Stomach (tissue), 8 donors: ENCODE measurements at regions not wholly inside any gene's neighbourhood (a gene's known extent, or its start where the extent isn't known, plus 50 kb on each side); places are given as distances from the start of the nearest gene placed in this dataset.

Experiments used
- DNase-seq, 2 donors: peaks; one replicate each; pipeline versions ENCODE4 v3.0.0 to v3.0.0-alpha.2; 2013 to 2019
- H3K27ac ChIP-seq, 5 donors: fragments of 200-600 bp in 4 of 5; sonication (generic) in 4 of 5; one replicate each; pipeline ENCODE4 v1.5.1; 2013 to 2019; ENCODE audit warnings: mild to moderate bottlenecking in 1 of 5, moderate library complexity in 1 of 5
- H3K27me3 ChIP-seq, 3 donors: fragments of 200-600 bp; sonication (generic); one replicate each; pipeline ENCODE4 v1.5.1; 2017 to 2019; ENCODE audit warnings: mixed run types in 1 of 3
- H3K36me3 ChIP-seq, 4 donors: fragments of 200-600 bp; sonication (generic); 1 replicate in 3 of 4; 2 replicates in 1 of 4; pipeline ENCODE4 v1.5.1; 2016 to 2019
- H3K4me1 ChIP-seq, 4 donors: fragments of 200-600 bp; sonication (generic); one replicate each; pipeline ENCODE4 v1.5.1; 2016 to 2019
- H3K4me3 ChIP-seq, 4 donors: fragments of 200-600 bp; sonication (generic) in 3 of 4; one replicate each; pipeline ENCODE4 v1.5.1; 2016 to 2019; ENCODE audit warnings: mild to moderate bottlenecking in 1 of 4
- H3K9me3 ChIP-seq, 4 donors: fragments of 200-600 bp; sonication (generic); one replicate each; pipeline ENCODE4 v1.5.1; 2016 to 2019
- CTCF ChIP-seq, 7 experiments: fragments of 450-650 bp in 4 of 7; fragments of 200-600 bp in 3 of 7; sonication (generic) in 3 of 7; IDR thresholded peaks; one replicate each; pipeline ENCODE4 v1.5.1; 2016 to 2019; ENCODE audit warnings: antibody characterized with exemption in 7 of 7, control low read depth in 2 of 7, mild to moderate bottlenecking in 1 of 7
- EP300 ChIP-seq: sonication (generic); formaldehyde crosslinking; IDR thresholded peaks from one replicate; pipeline ENCODE4 v1.6.1; 2017; ENCODE audit warnings: antibody characterized with exemption
- POLR2A ChIP-seq, 4 donors: fragments of 450-650 bp; IDR thresholded peaks; one replicate each; pipeline ENCODE4 v1.6.1; 2016; ENCODE audit warnings: antibody characterized with exemption in 4 of 4, control low read depth in 2 of 4, mild to moderate bottlenecking in 1 of 4, moderate library complexity in 1 of 4
- POLR2AphosphoS5 ChIP-seq, 3 donors: sonication (generic); formaldehyde crosslinking; IDR thresholded peaks; one replicate each; pipeline ENCODE4 v1.6.1; 2016; ENCODE audit warnings: antibody characterized with exemption in 3 of 3
- WGBS, 5 donors: extraction: QIAGEN DNeasy Blood & Tissue Kit in 3 of 5; methylation state at CpG; one replicate each; pipeline versions ENCODE4 v1.1.5 to v1.1.7; 2013 to 2018; 5-methylcytosine and 5-hydroxymethylcytosine counted together
- intact Hi-C: fragments of 100-400 bp; cut with DNase I; formaldehyde crosslinking; loops from one replicate; pipeline ENCODE4 v1.15.1; 2023; ENCODE audit warnings: low total_unique reads
- donor health status: healthy with polysubstance abuse.
- donor health status: Bipolar disorder and iron deficiency.
- donor health status: healthy.

GRCh38 chr12:92089559-92089958, 56.1 kb downstream of the BTG1 start:
- peaks cover 0 to 22% (median 6%) of the 10 kb centered on the region in 4 donors for H3K4me1 ChIP-seq
- H3K27ac ChIP-seq, result no peak overlapping the region
- H3K27me3 ChIP-seq, result no peaks in the 10 kb centered on the region
- H3K4me3 ChIP-seq, result no peak overlapping the region
- intact Hi-C loops, result no loop called here
- no peak for DNase-seq
- no peaks in the 10 kb centered on the region for H3K36me3 ChIP-seq
- TF ChIP-seq EP300 (no peak), POLR2AphosphoS5 (IDR thresholded peaks at IDR 0.05) (no peak), CTCF (IDR thresholded peaks at IDR 0.05) (no peak), POLR2A (IDR thresholded peaks at IDR 0.05) (no peak)
- H3K9me3 ChIP-seq, result no peaks in the 10 kb centered on the region

- WGBS, 5 donors, result 65 to 90% (median 77%) methylated on average over 2 of the region's 2 CpGs
- Histone ChIP-seq H3K27ac (no peak overlapping the region), H3K4me3 (no peak overlapping the region), H3K9me3 (no peaks in the 10 kb centered on the region), H3K4me1 (peaks cover 0 to 16% (median 6%) of the 10 kb centered on the region in 4 donors), H3K27me3 (no peaks in the 10 kb centered on the region), H3K36me3 (no peaks in the 10 kb centered on the region)
- no peak for DNase-seq
- intact Hi-C loops, result no loop called here
- TF ChIP-seq POLR2A (IDR thresholded peaks at IDR 0.05), result no peak
These were observed 56.8 kb downstream of the BTG1 start for GRCh38 chr12:92088805-92089204.

- no peak for TF ChIP-seq POLR2AphosphoS5 (IDR thresholded peaks at IDR 0.05)
- TF ChIP-seq POLR2A (IDR thresholded peaks at IDR 0.05), result no peak
- TF ChIP-seq CTCF (IDR thresholded peaks at IDR 0.05), result no peak
- TF ChIP-seq EP300, result no peak
- Histone ChIP-seq H3K36me3 (no peaks in the 10 kb centered on the region), H3K27ac (no peak overlapping the region), H3K4me3 (no peak overlapping the region), H3K27me3 (no peaks in the 10 kb centered on the region), H3K4me1 (peaks cover 0 to 16% (median 6%) of the 10 kb centered on the region in 4 donors), H3K9me3 (no peaks in the 10 kb centered on the region)
- DNase-seq, result no peak
- intact Hi-C loops, result no loop called here
- WGBS, 5 donors, result 36 to 59% (median 49%) methylated on average over 1 of the region's 1 CpG
These were observed 60.0 kb downstream of the BTG1 start for GRCh38 chr12:92085736-92086040.

GRCh38 chr12:92085040-92085735, 60.5 kb downstream of the BTG1 start:
- H3K4me1 ChIP-seq, result peaks cover 0 to 21% (median 9%) of the 10 kb centered on the region in 4 donors
- no peak for TF ChIP-seq POLR2A (IDR thresholded peaks at IDR 0.05)
- no peak for TF ChIP-seq POLR2AphosphoS5 (IDR thresholded peaks at IDR 0.05)
- TF ChIP-seq EP300, result no peak
- H3K27ac ChIP-seq, result no peak overlapping the region
- no peak overlapping the region for H3K4me3 ChIP-seq
- no peaks in the 10 kb centered on the region for H3K27me3 ChIP-seq
- 34 to 49% (median 43%) methylated on average over 3 of the region's 3 CpGs for WGBS, 5 donors
- DNase-seq, result no peak
- no peaks in the 10 kb centered on the region for H3K36me3 ChIP-seq
- intact Hi-C loops, result no loop called here
- H3K9me3 ChIP-seq, result no peaks in the 10 kb centered on the region

GRCh38 chr12:92080911-92081285, 64.7 kb downstream of the BTG1 start:
- Histone ChIP-seq H3K9me3 (no peaks in the 10 kb centered on the region), H3K4me1 (peaks cover 5 to 47% (median 16%) of the 10 kb centered on the region in 4 donors), H3K4me3 (no peak overlapping the region), H3K27ac (no peak overlapping the region), H3K36me3 (no peaks in the 10 kb centered on the region), H3K27me3 (no peaks in the 10 kb centered on the region)
- intact Hi-C loops, result no loop called here
- DNase-seq, result no peak
- WGBS, 5 donors, result 84 to 92% (median 90%) methylated on average over 3 of the region's 3 CpGs
- TF ChIP-seq POLR2AphosphoS5 (IDR thresholded peaks at IDR 0.05) (no peak), CTCF (IDR thresholded peaks at IDR 0.05) (no peak), EP300 (no peak), POLR2A (IDR thresholded peaks at IDR 0.05) (no peak)
